Stimulated activated CD4-positive, alpha-beta T cell treated with anti-CD3 and anti-CD28 coated beads, TNF-alpha, amount 100 ng/mL, for 1 hour (primary cell): ENCODE measurements at regions not wholly inside any gene's neighbourhood (a gene's known extent, or its start where the extent isn't known, plus 50 kb on each side); places are given as distances from the start of the nearest gene placed in this dataset.

Experiments
- DNase-seq, 3 donors: peaks; one replicate each; pipeline ENCODE4 v3.0.0-alpha.2; 2020; ENCODE audit warnings: low read depth in 3 of 3, low spot score in 1 of 3

- no peak for DNase-seq
Measured at GRCh38 chr15:96889734-96890480, 559.4 kb downstream of the NR2F2 start.

GRCh38 chr15:96891046-96891445 is 560.5 kb downstream of the NR2F2 start:
- no peak for DNase-seq

DNA sequence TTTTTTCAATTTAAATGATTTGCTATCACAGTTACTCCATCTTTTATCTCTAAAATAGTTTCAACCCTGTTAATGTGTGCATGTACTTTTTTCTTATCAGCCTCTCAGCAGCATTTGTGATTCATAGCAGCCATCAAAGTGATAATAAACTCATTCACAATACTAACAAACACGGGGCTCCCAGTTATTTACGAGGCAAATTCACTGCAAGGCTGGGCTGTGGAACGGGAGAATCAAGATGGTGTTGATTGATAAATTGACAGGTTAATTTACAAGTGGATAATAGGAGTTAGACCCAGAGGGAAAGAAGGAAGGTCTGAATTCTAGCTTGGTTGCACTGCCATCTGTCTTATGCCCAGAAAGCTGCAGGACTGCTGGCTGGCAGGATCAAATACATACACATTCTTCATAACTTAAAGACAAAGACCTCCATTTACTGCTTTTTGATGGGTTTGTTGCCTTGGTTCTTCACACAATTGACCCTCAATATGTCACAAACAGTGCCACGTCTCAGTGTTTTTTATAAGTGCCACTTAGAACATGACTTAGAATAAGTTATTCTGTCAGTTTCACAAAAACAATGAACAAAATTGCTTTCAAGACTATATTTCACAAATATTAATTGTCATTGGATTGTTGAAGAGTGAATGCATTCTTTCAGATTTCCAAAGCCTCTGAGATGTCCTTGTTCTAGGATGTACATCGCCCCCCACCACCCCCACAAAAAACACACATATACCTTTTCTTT is 562.8 kb downstream of the NR2F2 start:
- no peak for DNase-seq

DNA sequence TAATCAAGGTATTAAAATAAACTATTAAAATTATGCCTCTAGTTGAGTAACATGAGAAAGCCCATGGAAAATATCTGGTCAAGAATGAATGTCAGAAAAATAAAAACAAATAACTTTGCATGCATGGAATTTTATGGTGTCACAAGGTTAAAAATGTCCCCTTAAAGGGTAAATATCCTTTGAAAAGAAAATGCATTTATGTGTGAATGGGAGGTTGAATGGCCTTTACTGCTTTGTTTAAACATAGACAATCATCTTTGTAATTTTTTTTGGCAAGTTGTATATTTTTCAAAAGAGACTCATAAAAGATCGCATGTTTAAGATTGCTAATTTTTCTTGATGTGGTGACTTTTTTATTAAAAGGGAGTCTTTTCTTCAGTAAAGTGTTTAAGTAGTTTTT is 564.2 kb downstream of the NR2F2 start:
- no peak for DNase-seq

DNA sequence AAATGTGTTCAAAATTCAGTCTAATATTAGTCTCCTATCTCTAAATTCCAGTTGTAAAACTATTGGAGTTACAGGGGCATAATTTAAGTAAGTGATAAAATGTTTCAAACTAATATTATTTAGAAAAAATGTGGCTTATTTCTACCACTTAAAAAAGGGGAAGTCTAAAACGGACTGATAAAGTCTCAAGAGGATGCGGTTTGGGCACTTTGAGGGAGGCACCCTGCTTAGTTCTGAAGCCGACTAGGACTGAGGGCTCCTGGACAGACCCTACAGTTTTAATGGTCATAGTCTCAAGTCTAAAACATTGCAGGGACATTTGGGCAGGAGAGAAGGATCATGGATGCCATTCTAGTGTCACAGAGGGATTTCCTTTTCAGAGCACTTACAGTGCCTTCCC is 566.3 kb downstream of the NR2F2 start:
- DNase-seq, result no peak

GRCh38 chr15:96914081-96914480 is 583.6 kb downstream of the NR2F2 start:
- DNase-seq, result no peak

- no peak for DNase-seq
Measured at GRCh38 chr15:96916750-96917149, 586.2 kb downstream of the NR2F2 start.

GRCh38 chr15:96924570-96924969 is 594.1 kb downstream of the NR2F2 start:
- no peak for DNase-seq

DNA sequence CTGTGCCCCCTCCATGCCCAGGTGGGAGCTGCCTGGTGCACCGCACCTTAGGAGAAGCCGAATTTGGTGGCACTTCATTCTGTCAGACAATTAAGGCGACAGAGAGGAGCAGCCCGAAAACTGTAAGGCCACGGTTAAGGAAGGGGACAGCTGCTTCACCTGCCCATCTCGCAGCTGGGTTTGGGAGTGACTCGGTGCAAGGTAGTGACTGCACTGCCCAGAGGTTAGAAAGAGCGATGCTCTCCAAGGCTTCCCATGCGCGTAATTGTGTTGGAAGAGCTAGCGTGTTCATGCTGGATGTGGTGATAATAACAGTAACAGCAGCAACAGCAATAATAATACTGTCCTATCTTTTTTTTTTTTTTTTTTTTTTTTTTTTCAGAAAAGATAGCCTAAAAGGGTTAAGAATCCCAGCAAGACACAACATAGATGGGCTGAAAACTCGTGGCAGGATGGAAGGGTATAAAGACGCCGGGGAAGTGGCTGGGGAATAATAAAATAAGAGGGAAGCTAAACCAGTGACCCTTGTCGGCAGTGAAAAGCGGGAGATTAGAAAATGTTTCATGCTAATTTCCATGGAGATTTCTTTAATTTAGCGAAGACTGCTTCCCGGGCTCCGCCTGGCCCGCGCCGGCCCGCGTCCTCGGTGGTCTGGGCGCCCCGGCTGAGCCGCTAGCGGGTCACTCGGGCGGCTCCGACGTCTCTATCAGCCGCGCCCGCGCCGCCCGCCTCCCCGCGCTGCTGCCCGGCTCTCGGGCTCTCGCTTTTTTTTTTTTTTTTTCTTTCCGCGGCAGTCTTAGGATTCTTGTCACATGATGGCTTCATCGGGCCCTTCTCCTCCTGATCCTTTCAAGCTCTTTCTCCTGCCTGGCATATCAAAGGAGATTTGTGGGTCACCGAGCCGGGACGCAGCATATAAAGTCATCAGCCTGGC is 617.1 kb downstream of the NR2F2 start:
- DNase-seq, result no peak

DNA sequence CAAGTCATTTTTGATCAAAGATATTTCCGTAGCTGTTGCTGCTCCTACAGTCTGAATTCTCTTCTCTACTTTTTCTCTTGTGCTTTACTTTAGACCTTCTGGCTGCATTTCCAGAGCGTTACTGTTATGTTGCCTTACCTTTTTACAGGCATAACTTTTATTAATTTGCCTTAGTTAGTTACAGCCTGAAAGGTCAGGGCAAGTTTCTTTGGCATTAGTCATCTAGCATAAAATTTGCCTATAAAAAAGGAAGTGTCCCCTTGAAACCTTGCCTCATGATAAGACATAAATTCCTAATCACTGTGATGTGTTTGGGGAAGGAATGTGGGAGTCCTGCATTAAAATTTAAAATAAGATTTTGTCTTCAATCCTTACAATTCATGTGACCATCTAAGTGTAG is 618.5 kb downstream of the NR2F2 start:
- no peak for DNase-seq

DNA sequence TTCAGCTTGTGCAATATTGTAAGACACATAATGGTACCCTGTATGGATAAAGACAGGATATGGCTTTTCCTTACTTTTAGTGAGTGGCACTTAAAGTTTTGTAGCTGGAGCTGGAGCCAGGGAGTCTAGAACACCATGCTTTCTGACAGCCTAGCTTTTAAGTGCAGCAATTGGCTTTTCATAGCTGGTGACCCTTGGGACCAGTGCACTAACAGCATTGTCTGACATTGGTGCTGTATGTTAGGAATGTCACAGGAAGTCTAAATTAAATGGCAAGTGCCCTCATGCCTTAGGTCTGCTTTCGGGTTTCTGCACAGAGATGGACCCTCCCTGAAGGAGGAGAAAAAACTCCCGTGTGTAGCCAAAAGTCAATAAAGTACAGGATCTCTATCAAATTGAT is 628.2 kb downstream of the NR2F2 start:
- DNase-seq, result no peak

GRCh38 chr15:96959501-96959900 is 629.0 kb downstream of the NR2F2 start:
- DNase-seq, result no peak

DNA sequence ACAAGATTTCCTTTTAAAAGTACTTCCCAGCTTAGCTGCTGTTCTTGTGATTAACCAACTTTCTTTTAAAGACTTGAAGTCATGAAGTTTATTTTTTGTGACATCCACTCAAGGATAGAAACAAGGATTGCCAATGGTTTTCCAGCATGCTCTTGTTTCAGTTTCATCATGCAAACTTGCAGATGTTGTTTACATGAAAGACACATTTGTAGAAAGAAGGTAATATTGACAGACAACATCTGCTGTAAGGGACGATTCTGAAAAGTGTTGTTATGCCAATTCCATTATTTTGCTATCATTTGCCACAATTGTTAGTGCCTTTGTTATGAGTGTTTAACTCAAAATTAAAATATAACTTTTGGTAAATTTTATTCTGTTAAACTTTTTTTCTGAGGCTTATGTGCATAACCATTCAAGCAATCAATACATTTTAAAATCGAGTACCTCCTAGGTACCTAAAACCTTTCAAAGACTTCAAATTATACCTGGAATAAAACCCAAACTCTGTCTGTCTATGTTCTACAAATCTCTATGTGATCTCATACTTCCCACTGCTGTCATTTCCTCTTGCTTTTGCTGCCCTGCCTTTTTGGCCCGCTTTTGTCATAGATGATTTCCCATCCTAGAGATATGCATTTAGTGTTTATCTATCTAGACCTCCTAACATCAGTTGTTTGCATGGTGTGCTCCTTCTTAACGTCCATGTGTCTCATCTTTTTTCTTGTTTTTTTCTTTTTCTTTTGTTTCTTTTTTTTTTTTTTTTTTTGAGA is 630.4 kb downstream of the NR2F2 start:
- no peak for DNase-seq

GRCh38 chr15:96966554-96966953 is 636.1 kb downstream of the NR2F2 start:
- DNase-seq, result no peak

GRCh38 chr15:96969732-96970710 is 639.5 kb downstream of the NR2F2 start:
- DNase-seq, result no peak

DNA sequence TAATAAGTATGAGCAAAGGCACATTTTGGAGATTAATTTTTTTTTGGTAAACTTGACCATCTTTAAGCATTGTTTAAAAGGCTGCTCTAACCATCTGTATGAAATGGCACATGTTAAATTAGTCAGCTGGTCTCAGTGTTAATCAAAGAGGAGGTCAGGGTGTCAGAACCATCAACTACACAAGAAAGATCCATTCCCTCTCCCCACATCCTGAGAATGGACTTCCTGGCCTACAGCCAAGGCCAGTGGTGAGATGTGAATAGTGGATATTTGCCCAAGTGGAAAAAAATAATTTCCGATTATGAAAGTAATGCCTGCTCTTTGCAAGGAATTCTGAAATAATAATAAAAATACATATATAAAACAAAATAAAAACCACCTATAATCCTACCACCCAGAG is 641.7 kb downstream of the NR2F2 start:
- DNase-seq, result no peak

DNA sequence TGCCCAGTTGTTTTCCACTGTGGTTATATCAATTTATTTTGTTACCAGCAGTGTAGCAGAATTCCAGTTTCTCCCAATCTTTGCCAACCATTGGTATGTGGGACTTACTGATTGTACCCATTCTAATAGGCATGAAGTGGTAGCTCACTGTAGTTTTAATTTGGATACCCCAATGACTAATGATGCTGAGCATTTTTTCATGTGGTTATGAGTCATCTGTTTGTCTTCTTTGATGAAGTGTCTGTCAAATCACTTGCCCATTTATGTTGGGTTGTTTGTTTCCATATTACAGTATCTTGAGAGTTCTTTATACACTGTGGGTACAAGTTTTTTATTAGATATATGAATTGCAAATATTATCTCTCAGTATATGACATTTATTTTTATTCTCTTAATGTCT is 644.3 kb downstream of the NR2F2 start:
- DNase-seq, result no peak

DNA sequence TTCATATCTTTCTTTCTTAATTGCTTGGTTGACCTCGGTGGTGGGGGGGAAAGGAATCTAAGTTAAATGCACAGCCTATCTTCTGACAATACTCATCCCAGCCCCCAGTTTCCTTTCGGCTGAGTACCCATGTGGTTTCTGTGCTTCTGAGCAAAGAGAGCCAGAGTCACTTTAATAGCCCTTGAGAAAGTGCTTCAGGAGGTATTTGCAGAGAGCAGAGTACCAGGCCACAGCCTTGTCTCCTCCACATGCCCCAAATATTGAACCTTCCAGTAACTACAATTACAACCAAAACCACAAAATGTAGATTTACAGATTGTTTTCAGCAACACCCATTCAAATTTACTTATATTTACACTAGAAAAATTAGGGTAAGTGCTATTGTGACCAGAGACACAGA is 647.4 kb downstream of the NR2F2 start:
- DNase-seq, result no peak

DNA sequence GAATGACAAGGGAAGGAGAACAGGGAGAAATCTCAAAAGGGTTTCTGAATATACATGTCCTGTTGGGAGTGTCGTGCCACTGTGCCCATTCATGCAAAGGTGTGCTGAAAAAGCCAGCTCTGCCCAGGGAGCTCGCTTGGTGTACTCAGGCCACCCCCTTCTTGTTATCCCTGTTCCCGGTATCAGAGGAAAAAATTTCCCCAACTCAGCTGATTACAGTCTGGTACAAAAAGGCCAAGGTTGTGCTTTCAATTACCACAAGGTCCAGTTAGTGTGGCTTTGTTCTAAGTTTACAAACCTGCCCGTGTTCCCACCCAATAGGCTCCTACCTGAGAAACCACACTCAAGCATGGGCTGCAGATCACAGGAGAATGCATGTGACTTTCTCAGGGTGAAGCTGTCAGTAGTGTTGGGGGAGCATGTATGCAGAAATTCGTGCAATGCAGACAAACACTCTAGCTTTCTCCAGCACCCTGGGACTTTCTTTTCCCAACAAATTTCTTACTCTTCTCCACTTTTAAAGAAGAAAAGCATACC is 648.5 kb downstream of the NR2F2 start:
- no peak for DNase-seq
